Endothelial cell of hepatic sinusoid (primary cell): ENCODE measurements at regions not wholly inside any gene's neighbourhood (a gene's known extent, or its start where the extent isn't known, plus 50 kb on each side); places are given as distances from the start of the nearest gene placed in this dataset.

Experiments used
- in situ Hi-C: cut with HindIII; loops from 2 replicates; pipeline ENCODE4 v1.10.0; 2017; ENCODE audit warnings: low sequenced_read_pairs

DNA sequence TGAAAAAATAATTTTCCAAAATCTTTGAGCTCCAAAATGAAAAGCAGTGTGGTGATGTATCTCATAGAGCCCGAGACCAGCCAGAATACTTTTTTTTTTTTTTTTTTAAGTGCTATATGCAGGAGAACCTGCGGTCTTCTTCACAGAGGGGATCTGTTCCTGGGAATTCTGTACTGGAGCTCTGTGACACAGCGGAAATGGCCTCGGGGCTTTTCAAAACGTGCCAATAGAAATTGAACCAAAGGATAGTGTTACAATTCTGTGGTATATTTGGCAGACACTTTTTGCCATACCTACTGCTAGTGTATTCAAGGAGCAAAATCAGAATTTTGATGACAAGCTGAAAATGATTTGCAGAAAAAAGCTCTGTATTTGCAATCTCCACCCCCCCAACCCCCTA, 1429.3 kb upstream of the LRRTM3 start:
- in situ Hi-C loops = no loop called here

GRCh38 chr10:65497837-65498236, 1428.0 kb upstream of the LRRTM3 start:
- in situ Hi-C loops = no loop called here

GRCh38 chr10:65500716-65501115, 1425.1 kb upstream of the LRRTM3 start:
- in situ Hi-C loops = no loop called here

- in situ Hi-C loops = no loop called here
Measured at GRCh38 chr10:65501259-65501658, 1424.6 kb upstream of the LRRTM3 start.

DNA sequence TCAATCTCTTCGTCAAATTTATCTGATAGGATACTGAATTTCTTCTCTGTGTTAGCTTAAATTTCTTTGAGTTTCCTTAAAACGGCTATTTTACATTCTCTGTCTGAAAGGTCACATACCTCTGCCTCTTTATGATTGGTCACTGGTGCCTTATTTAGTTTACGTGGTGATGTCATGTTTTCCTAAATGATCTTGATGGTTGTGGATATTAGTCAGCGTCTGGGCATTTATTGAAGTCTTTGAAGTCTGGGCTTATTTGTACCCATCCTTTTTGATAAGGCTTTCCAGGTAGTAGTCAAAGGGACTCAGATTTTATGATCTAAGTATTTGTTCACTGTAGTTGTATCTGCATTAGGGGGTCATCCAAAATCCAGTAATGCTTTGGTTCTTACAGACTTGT, 1407.5 kb upstream of the LRRTM3 start:
- in situ Hi-C loops = no loop called here

DNA sequence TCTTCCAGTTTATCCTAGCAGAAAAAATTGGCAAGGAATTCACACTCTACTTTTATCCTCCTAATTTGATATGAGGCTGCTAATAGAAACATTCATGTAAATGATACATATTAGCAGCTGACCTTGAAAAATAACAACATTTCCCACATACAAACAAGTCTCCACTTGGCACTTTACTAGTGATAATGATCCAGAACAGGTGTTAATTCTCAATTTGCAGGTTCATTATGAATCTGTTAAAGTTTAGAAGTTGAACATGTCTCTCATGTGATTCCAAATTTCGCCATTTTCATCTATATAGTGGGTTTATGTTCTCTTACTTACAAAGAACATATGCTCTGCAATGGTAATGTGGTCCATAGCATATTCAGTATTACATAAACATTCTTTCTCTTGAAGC, 1396.8 kb upstream of the LRRTM3 start:
- in situ Hi-C loops = no loop called here

- in situ Hi-C loops = no loop called here
Measured at GRCh38 chr10:65531545-65531944, 1394.3 kb upstream of the LRRTM3 start.

DNA sequence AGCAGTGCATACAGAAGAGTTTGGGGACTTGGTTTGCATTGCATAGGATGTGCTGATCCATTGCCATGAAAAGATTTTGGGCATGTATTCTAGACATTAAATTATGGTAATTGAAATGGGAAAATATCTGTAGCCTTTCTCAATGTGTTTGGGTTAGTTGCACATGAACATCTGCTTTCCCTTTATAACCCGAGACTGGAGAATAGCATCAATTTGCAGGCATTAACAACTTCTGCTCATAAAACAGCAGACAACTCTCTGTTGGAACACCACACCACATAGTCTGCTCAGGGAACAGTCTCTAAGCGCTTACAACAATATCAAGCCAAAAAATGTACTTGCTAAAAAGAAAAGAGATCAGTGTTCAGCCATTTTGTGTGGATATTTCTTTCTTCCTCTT, 1391.1 kb upstream of the LRRTM3 start:
- in situ Hi-C loops = no loop called here

DNA sequence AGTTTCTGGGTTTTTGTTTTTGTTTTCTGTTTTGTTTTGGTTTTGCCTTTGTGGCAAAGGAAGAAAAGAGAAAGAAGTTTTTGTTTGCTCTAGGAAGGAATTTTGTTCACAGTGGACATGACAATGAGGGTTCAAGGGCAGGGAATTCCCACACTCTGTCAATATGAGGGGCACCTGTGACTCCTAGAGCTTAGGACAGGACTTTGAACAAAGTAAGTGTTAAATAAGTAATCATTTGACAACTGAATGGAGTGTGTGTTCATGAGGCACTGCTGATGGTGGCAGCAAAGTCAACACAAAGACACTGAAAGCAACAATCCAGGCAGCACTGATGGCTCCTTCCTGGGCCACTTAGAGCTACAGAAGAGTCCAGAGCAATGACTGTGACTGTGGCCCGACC, 1381.1 kb upstream of the LRRTM3 start:
- in situ Hi-C loops = no loop called here

GRCh38 chr10:65548001-65548400, 1377.8 kb upstream of the LRRTM3 start:
- in situ Hi-C loops = no loop called here

DNA sequence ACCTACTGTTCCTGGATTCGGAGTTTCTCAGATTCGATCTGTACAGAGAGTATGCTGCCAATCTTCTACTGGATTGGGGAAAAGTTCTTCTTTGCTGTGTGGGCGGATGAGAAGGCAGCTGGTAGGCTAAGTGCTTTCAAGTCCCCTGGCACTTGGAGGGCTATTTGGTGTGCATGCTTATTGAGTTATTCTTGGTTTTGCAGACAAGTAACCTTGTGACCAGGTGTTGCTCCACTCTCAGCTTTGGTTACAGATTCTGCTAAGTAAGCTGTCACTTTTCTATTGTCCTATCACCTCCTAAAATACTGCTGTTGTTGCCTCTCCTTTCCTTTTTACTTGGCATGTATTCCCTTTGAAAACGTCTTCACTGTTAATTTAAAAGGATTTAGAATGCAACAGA, 1375.1 kb upstream of the LRRTM3 start:
- in situ Hi-C loops = no loop called here

DNA sequence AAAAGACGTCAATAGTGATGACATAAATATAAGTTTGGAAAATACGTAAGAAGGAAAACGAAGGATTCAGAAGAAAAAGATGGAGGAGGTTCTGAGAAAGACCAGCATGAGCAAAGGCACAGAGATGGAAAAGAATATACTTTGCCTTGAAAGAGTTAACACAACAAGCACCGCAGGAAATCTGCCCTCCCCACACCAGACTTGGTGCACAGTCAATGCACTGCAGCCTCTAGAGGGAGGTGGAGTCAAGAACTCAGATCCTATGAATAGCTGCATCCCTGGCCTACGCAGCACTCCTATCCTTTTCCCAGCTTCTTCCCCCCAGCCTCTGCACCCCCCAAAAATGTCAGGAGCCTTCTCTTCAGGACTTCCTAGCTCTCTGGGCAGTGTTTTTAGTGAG, 1370.6 kb upstream of the LRRTM3 start:
- in situ Hi-C loops = no loop called here

DNA sequence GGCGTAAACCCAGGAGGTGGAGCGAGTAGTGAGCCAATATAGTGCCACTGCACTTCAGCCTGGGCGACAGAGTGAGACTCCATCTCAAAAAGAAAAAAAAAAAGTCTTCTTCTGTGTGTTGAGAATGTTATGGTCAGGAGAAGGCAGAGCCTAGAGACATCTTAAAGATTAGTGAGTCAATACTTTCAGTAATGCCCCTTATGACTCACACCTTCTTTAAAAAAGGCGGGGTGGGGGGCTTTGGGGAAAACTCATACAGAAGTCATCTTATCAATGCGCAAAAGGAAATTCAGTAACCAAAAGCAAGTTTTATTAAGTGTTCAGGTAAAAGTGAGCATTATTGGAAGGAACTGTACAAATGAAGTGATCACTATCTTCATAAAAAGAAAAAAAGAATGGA, 1369.8 kb upstream of the LRRTM3 start:
- in situ Hi-C loops = no loop called here

DNA sequence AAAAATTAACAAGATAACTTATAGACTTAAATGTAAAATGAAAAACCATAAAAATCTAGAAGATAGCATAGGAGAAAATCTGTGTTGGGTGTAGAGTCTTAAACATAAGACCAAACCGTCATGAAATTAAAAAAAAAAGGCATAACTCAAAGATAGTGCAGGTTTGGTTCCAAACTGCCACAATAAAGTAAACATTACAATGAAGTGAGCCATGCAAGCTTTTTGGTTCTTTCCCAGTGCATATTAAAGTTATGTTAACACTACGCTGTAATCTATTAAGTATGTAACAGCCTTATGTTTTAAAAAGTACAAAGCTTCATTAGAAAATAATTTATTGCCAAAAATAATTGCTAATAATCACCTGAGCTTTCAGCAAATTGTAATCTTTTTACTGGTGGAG, 1366.5 kb upstream of the LRRTM3 start:
- in situ Hi-C loops = no loop called here

DNA sequence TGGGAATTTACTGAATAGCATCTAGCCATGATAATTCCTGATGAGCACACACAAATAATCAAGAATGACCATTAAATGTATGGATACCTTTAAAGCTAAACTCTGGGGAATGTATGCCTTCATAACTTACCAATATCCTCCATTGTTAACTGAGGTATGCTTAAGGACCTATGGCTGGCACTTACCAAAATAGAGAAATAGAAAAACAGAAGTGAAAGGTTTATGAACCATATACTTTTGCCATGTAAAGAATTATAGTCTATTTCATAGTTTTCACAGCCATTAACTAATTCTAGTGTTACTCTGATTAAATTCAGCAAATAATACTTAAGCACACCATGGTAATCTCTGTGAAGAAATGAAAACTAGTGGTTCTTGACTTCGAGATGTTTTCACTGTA, 1360.6 kb upstream of the LRRTM3 start:
- in situ Hi-C loops = no loop called here

DNA sequence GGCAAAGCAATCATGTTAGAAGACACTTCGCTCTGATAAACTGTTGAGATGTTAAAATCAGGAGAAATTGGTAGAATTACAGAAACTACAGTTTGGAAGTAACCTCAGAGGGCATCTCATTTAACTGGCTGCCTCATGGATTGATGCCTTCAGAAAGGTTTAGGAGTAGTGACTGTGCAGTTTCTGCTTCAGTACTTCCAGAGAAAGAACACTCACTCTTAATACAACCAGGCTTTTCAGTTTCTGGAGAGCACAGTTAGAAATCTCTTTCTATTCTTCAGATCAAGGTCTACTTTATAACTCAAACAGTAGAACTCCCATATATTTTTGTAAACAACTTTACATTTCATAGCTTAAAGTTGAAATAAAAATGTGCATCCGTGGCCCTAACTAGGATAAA, 1358.9 kb upstream of the LRRTM3 start:
- in situ Hi-C loops = no loop called here

- in situ Hi-C loops = no loop called here
Measured at GRCh38 chr10:65570143-65571010, 1355.5 kb upstream of the LRRTM3 start.

- in situ Hi-C loops = no loop called here
Measured at GRCh38 chr10:65571011-65571570, 1354.7 kb upstream of the LRRTM3 start.

DNA sequence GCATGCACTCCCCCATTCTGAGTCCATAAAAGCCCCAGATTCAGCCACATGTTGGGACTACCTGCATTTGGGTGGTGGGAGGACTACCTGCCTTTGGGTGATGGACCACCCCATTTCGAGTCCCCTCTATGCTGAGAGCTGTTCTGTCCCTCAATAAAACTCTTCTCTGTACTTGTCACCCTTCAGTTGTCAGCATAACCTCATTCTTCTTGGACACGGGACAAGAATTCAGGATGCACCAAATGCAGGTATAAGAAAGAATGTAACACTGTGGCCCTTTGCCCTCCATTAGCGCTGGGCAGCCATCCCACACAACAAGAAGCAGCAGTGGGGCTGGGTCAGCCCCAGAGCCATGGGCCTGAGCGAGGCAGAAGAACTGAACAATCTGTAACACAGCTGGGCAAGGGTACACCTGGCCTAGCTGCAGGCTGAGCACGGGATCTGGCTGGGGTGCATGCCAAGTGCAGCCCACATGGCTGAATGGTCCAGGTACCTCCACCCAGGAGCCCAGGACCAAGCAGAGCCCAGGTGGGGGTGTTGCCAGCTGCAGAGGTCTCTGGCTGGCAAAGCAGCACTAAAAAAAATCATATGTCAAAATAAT, 1344.3 kb upstream of the LRRTM3 start:
- in situ Hi-C loops = no loop called here

GRCh38 chr10:65602182-65602865, 1323.5 kb upstream of the LRRTM3 start:
- in situ Hi-C loops = no loop called here

GRCh38 chr10:65611592-65611991, 1314.2 kb upstream of the LRRTM3 start:
- in situ Hi-C loops = no loop called here
